Mucosa of descending colon (tissue), 3 donors: ENCODE measurements at regions not wholly inside any gene's neighbourhood (a gene's known extent, or its start where the extent isn't known, plus 50 kb on each side); places are given as distances from the start of the nearest gene placed in this dataset.

Source experiments
- ATAC-seq: fragments of 200-7000 bp; cut with Tn5 transposase; one replicate; pipeline ENCODE4 v1.9.1; 2020; ENCODE audit warnings: mild to moderate bottlenecking, moderate library complexity
- DNase-seq, 3 donors: peaks; one replicate each; pipeline ENCODE4 v3.0.0-alpha.2; 2020
- H3K36me3 ChIP-seq: fragments of 200-600 bp; one replicate; pipeline ENCODE4 v1.8.0; 2021; ENCODE audit warnings: low read depth, mild to moderate bottlenecking
- H3K4me1 ChIP-seq: fragments of 200-600 bp; one replicate; pipeline ENCODE4 v1.8.0; 2021; ENCODE audit warnings: low read depth, mild to moderate bottlenecking
- H3K4me3 ChIP-seq: fragments of 200-600 bp; one replicate; pipeline ENCODE4 v1.8.0; 2021; ENCODE audit warnings: mild to moderate bottlenecking
- H3K9me3 ChIP-seq: fragments of 200-600 bp; one replicate; pipeline ENCODE4 v1.8.0; 2021; ENCODE audit warnings: mild to moderate bottlenecking
- CTCF ChIP-seq: fragments of 200-600 bp; IDR thresholded peaks from one replicate; pipeline ENCODE4 v1.8.0; 2022; ENCODE audit warnings: antibody characterized with exemption, mild to moderate bottlenecking
- intact Hi-C, 2 donors: fragments of 100-400 bp; cut with DNase I in 1 of 2; cut with micrococcal nuclease in 1 of 2; formaldehyde crosslinking; loops; one replicate each; pipeline versions ENCODE4 v1.11.0 to v1.11.1; 2022; cut with DNase I, micrococcal nuclease
- donor health status: DM: no; HTN: no; CAD: no; lungs with moderate emphysema.
- donor health status: DM: no; HTN: no; CAD: no.
- donor health status: DM: no; HTN: yes; CAD: no.

- no peak overlapping the region for H3K4me3 ChIP-seq
- no peak for ATAC-seq
- no peaks in the 10 kb centered on the region for H3K36me3 ChIP-seq
- no peaks in the 10 kb centered on the region for H3K4me1 ChIP-seq
- no peak for TF ChIP-seq CTCF
- no peak for DNase-seq
- peaks cover 3% of the 10 kb centered on the region for H3K9me3 ChIP-seq
- intact Hi-C loops: no loop called here
Measured at GRCh38 chr5:165079389-165079788, 1574.0 kb downstream of the MAT2B start.

- Histone ChIP-seq H3K36me3 (no peaks in the 10 kb centered on the region), H3K9me3 (no peaks in the 10 kb centered on the region), H3K4me1 (no peaks in the 10 kb centered on the region), H3K4me3 (no peak overlapping the region)
- no peak for DNase-seq
- ATAC-seq: no peak
- TF ChIP-seq CTCF: no peak
- intact Hi-C loops: no loop called here
Measured at GRCh38 chr5:165083394-165083793, 1578.0 kb downstream of the MAT2B start.

GRCh38 chr5:165086465-165086864 is 1581.0 kb downstream of the MAT2B start:
- intact Hi-C loops: no loop called here
- TF ChIP-seq CTCF: no peak
- Histone ChIP-seq H3K4me3 (no peak overlapping the region), H3K4me1 (no peaks in the 10 kb centered on the region), H3K36me3 (no peaks in the 10 kb centered on the region), H3K9me3 (no peaks in the 10 kb centered on the region)
- DNase-seq (no peak), ATAC-seq (no peak)

GRCh38 chr5:165094782-165095181 is 1589.4 kb downstream of the MAT2B start:
- no peak for TF ChIP-seq CTCF
- Histone ChIP-seq H3K9me3 (peaks cover 2% of the 10 kb centered on the region), H3K4me1 (no peaks in the 10 kb centered on the region), H3K36me3 (no peaks in the 10 kb centered on the region), H3K4me3 (no peak overlapping the region)
- intact Hi-C loops: no loop called here
- ATAC-seq (no peak), DNase-seq (no peak)

- no peak for DNase-seq
- no peak overlapping the region for H3K4me3 ChIP-seq
- H3K36me3 ChIP-seq: no peaks in the 10 kb centered on the region
- TF ChIP-seq CTCF: no peak
- peaks cover 2% of the 10 kb centered on the region for H3K9me3 ChIP-seq
- ATAC-seq: no peak
- intact Hi-C loops: no loop called here
- H3K4me1 ChIP-seq: no peaks in the 10 kb centered on the region
Measured at GRCh38 chr5:165101709-165102108, 1596.3 kb downstream of the MAT2B start.

GRCh38 chr5:165104611-165105010 is 1599.2 kb downstream of the MAT2B start:
- no peaks in the 10 kb centered on the region for H3K36me3 ChIP-seq
- intact Hi-C loops: no loop called here
- no peaks in the 10 kb centered on the region for H3K4me1 ChIP-seq
- no peaks in the 10 kb centered on the region for H3K9me3 ChIP-seq
- no peak for ATAC-seq
- DNase-seq: no peak
- H3K4me3 ChIP-seq: no peak overlapping the region
- no peak for TF ChIP-seq CTCF
